ENCODE measurements at regions not wholly inside any gene's neighbourhood (a gene's known extent, or its start where the extent isn't known, plus 50 kb on each side); places are given as distances from the start of the nearest gene placed in this dataset.

DNA sequence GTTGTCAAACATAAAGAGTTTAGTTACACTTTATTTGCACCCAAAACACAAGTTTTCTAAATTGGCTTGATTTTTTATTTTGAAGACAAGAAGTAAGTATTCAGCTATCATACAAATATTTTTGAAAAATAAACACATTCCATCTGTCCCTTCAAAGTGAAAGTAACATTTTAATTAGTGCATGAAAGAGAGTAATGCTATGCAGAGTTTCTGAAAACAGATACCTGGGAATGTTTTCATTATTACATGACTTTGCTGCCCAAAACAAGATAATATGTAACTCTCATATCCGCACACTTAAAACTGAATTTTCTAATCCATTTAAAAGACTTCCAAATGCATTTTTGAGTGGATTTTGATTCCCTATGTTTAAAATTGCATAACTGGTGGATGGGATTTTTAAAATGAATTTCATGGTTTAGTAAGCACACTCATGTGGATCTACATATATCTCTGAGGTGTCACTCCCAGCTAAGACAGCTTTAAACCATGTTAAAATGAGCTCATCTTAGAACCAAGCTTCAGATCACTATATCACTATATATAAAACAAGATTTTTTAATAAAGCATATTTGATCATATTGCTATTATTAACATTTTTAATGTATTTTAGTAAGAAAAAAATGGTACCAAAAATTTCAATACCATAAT lies 127.5 kb downstream of the ATPSCKMT start:
- H3K36me3 ChIP-seq (ENCODE audit: control insufficient read depth in 4 of 4, insufficient read depth in 3 of 4, low read depth in 1 of 4, low read length in 3 of 4): peaks cover 0 to 2% (median 0%) of the 10 kb centered on the region in 4 donors
- no peak overlapping the region for H3K4me3 ChIP-seq (ENCODE audit: low read depth in 1 of 3, low read length in 3 of 3)
- H3K9ac ChIP-seq (ENCODE audit: low read depth in 1 of 2, low read length in 2 of 2): no peak overlapping the region
- H3K27ac ChIP-seq (ENCODE audit: low read depth in 1 of 2, low read length in 2 of 2): no peak overlapping the region
- TF ChIP-seq YY1 (IDR thresholded peaks at IDR 0.05) (no peak), EGR1 (IDR thresholded peaks at IDR 0.05; ENCODE audit: low read depth in 2 of 2) (no peak), FOXA1 (IDR thresholded peaks at IDR 0.05) (no peak), TAF1 (conservative IDR thresholded peaks at IDR 0.05) (no peak), NR2F2 (IDR thresholded peaks at IDR 0.05) (no peak)
- TF ChIP-seq, protein P1, sequence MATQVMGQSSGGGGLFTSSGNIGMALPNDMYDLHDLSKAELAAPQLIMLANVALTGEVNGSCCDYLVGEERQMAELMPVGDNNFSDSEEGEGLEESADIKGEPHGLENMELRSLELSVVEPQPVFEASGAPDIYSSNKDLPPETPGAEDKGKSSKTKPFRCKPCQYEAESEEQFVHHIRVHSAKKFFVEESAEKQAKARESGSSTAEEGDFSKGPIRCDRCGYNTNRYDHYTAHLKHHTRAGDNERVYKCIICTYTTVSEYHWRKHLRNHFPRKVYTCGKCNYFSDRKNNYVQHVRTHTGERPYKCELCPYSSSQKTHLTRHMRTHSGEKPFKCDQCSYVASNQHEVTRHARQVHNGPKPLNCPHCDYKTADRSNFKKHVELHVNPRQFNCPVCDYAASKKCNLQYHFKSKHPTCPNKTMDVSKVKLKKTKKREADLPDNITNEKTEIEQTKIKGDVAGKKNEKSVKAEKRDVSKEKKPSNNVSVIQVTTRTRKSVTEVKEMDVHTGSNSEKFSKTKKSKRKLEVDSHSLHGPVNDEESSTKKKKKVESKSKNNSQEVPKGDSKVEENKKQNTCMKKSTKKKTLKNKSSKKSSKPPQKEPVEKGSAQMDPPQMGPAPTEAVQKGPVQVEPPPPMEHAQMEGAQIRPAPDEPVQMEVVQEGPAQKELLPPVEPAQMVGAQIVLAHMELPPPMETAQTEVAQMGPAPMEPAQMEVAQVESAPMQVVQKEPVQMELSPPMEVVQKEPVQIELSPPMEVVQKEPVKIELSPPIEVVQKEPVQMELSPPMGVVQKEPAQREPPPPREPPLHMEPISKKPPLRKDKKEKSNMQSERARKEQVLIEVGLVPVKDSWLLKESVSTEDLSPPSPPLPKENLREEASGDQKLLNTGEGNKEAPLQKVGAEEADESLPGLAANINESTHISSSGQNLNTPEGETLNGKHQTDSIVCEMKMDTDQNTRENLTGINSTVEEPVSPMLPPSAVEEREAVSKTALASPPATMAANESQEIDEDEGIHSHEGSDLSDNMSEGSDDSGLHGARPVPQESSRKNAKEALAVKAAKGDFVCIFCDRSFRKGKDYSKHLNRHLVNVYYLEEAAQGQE (IDR thresholded peaks at IDR 0.05): no peak
- H3K9me3 ChIP-seq (ENCODE audit: control insufficient read depth in 4 of 4, low read length in 3 of 4): peaks cover 0 to 3% (median 0%) of the 10 kb centered on the region in 4 donors
- no peaks in the 10 kb centered on the region for H3K4me1 ChIP-seq (ENCODE audit: control insufficient read depth in 4 of 4, insufficient read depth in 4 of 4, low read length in 3 of 4)
- no peaks in the 10 kb centered on the region for H3K27me3 ChIP-seq (ENCODE audit: control insufficient read depth in 4 of 4, insufficient read depth in 4 of 4, low read length in 3 of 4)
- no peak for DNase-seq (ENCODE audit: low spot score)
- WGBS: 87% methylated on average over 1 of the region's 1 CpG

DNA sequence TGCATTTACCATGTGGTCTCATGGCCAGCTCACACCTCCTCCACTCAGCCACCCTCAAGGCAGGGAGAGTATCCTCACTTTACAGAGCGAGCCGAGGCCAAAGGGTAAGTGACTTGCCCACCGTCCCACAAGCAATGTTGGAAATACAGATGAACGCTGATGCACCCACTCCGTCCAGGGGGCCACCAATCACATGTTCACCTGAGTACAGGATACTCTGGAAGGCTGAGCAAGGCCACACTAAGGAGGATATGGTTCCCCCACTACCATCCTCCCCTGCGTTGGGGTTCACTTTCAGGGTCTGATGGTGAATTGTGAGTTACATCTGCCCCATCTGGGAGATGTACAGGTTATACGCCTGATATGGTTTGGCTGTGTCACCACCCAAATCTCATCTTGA lies 128.8 kb downstream of the ATPSCKMT start:
- TF ChIP-seq, protein P2, sequence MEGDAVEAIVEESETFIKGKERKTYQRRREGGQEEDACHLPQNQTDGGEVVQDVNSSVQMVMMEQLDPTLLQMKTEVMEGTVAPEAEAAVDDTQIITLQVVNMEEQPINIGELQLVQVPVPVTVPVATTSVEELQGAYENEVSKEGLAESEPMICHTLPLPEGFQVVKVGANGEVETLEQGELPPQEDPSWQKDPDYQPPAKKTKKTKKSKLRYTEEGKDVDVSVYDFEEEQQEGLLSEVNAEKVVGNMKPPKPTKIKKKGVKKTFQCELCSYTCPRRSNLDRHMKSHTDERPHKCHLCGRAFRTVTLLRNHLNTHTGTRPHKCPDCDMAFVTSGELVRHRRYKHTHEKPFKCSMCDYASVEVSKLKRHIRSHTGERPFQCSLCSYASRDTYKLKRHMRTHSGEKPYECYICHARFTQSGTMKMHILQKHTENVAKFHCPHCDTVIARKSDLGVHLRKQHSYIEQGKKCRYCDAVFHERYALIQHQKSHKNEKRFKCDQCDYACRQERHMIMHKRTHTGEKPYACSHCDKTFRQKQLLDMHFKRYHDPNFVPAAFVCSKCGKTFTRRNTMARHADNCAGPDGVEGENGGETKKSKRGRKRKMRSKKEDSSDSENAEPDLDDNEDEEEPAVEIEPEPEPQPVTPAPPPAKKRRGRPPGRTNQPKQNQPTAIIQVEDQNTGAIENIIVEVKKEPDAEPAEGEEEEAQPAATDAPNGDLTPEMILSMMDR (IDR thresholded peaks at IDR 0.05; ENCODE audit: low read depth, low read length, missing input control): no peak
- no peak for TF ChIP-seq SP1 (IDR thresholded peaks at IDR 0.05)
- TF ChIP-seq, protein P3, sequence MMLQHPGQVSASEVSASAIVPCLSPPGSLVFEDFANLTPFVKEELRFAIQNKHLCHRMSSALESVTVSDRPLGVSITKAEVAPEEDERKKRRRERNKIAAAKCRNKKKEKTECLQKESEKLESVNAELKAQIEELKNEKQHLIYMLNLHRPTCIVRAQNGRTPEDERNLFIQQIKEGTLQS (IDR thresholded peaks at IDR 0.05): no peak
- TF ChIP-seq EGR1 (IDR thresholded peaks at IDR 0.05; ENCODE audit: low read depth in 2 of 2): no peak
- TF ChIP-seq YY1 (IDR thresholded peaks at IDR 0.05): no peak
- TF ChIP-seq FOXA1 (IDR thresholded peaks at IDR 0.05): no peak
- TF ChIP-seq TAF1 (conservative IDR thresholded peaks at IDR 0.05): no peak
- TF ChIP-seq RAD21 (IDR thresholded peaks at IDR 0.05): no peak
- TF ChIP-seq HNF4G (IDR thresholded peaks at IDR 0.05): no peak
- TF ChIP-seq RXRA (IDR thresholded peaks at IDR 0.05): no peak
- TF ChIP-seq, protein P1 (IDR thresholded peaks at IDR 0.05): no peak
- peaks cover 0 to 2% (median 0%) of the 10 kb centered on the region in 4 donors for H3K36me3 ChIP-seq (ENCODE audit: control insufficient read depth in 4 of 4, insufficient read depth in 3 of 4, low read depth in 1 of 4, low read length in 3 of 4)

More for the DNA sequence above, 128.8 kb downstream of the ATPSCKMT start:
- 92% methylated on average over 7 of the region's 7 CpGs for WGBS
- no peak overlapping the region for H3K27ac ChIP-seq (ENCODE audit: low read depth in 1 of 2, low read length in 2 of 2)
- no peak overlapping the region for H3K4me3 ChIP-seq (ENCODE audit: low read depth in 1 of 3, low read length in 3 of 3)
- H3K4me1 ChIP-seq (ENCODE audit: control insufficient read depth in 4 of 4, insufficient read depth in 4 of 4, low read length in 3 of 4): no peaks in the 10 kb centered on the region
- peaks cover 0 to 3% (median 0%) of the 10 kb centered on the region in 4 donors for H3K9me3 ChIP-seq (ENCODE audit: control insufficient read depth in 4 of 4, low read length in 3 of 4)
- no peaks in the 10 kb centered on the region for H3K27me3 ChIP-seq (ENCODE audit: control insufficient read depth in 4 of 4, insufficient read depth in 4 of 4, low read length in 3 of 4)
- no peak overlapping the region for H3K9ac ChIP-seq (ENCODE audit: low read depth in 1 of 2, low read length in 2 of 2)
- no peak for DNase-seq (ENCODE audit: low spot score)
